Ecto neural progenitor cell (in vitro differentiated cells): ENCODE measurements at regions not wholly inside any gene's neighbourhood (a gene's known extent, or its start where the extent isn't known, plus 50 kb on each side); places are given as distances from the start of the nearest gene placed in this dataset.
"Not testable (repeated sequence)": the region's sequence is repeated elsewhere in the genome, so short reads cannot be mapped to it uniquely, and the experiment has no call there.

ENCODE experiments used
- DNase-seq: peaks from one replicate; pipeline ENCODE4 v3.0.0-alpha.2; 2018; ENCODE audit warnings: low spot score

DNA sequence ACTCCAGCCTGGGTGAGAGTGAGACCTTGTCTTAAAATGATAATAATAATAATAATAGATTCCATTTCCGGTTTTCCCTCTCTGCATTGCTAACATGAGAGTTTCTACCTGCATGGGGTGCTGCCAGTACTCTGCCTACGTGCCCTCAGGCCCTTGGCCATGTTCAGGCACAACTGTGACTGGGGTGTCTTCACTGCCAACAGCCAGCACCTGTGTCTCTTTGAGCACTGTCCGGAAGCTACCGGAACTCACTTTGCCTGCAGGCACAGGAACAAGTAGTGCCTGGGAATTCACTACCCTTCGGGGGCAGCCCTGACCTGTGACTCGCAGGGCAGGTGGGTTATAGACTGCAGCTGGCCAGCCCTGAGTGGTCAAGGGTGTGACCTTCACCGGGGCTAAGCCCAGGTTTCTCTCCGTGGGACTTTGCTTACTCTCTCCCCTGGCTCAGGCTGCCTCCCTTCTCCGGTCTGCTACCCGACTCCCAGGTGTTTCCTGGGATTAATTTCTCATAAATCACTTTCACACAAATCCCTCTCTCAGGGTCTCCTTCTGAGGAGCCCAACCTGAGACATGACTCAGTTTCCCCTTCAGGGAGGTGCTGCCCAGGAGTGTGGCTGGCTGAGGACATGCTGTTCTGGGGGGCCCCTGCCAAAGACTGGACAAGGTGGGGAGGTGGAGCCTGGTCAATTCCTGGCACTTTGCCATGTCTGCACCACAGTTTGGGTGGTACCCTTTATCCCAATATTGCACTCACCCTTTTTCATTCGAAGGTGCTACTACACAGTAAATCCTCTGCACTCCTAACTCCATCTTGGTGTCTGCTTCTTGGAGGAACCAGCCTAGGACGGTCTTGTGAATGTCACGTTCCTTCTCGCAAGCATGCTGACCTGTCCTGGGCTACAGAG, 79.5 kb upstream of the RALGAPA2 start:
- DNase-seq: no peak

GRCh38 chr20:20788308-20788707, 75.9 kb upstream of the RALGAPA2 start:
- DNase-seq: no peak

- no peak for DNase-seq
These were observed 74.0 kb upstream of the RALGAPA2 start for GRCh38 chr20:20786428-20786827.

- no peak for DNase-seq
These were observed 72.8 kb upstream of the RALGAPA2 start for GRCh38 chr20:20785226-20785625.

GRCh38 chr20:20784450-20784849, 72.0 kb upstream of the RALGAPA2 start:
- not testable (repeated sequence) for DNase-seq

- no peak for DNase-seq
These were observed 71.0 kb upstream of the RALGAPA2 start for GRCh38 chr20:20783450-20783849.

- no peak for DNase-seq
These were observed 70.3 kb upstream of the RALGAPA2 start for GRCh38 chr20:20782755-20783154.

DNA sequence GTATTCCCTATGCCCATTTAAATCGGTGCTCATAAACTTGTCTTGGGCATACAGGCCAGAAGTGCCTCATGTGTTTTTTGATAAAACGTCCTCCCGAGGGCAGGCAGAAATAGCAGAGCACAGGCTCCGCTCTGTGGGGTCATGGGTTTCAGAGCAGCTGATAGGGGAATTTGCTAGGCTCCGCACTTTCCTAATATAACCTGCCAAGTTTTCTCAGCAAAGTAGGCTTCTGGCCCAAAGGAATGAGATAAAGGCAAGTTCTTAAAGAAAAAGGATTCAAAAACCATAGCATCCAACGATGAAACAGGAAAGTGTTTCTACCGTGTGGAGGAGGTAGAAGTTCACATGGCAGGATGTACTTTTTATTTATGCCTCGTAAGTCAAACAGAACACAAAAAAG, 69.8 kb upstream of the RALGAPA2 start:
- DNase-seq: no peak

DNA sequence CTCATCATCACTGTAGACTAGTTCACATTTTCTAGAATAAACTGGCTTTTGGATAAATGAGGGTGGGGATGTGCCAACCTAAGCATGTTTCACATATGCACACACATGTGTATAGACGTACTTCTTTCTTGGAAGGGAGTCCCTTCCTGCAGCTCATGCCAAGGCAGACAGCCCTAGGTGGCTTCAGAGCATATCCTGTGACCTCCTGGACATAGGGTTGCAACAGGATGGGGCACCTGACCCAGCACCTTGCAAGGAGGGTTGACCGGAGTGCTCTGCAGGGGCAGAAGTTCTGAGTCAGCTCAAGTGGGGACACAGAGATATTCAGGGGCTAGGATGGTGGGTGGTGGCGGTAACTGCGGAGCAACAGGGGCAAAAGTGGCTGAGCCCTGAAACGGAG, 68.6 kb upstream of the RALGAPA2 start:
- DNase-seq: no peak

- no peak for DNase-seq
These were observed 67.8 kb upstream of the RALGAPA2 start for GRCh38 chr20:20780127-20780824.

- DNase-seq: no peak
These were observed 66.2 kb upstream of the RALGAPA2 start for GRCh38 chr20:20778676-20779075.

DNA sequence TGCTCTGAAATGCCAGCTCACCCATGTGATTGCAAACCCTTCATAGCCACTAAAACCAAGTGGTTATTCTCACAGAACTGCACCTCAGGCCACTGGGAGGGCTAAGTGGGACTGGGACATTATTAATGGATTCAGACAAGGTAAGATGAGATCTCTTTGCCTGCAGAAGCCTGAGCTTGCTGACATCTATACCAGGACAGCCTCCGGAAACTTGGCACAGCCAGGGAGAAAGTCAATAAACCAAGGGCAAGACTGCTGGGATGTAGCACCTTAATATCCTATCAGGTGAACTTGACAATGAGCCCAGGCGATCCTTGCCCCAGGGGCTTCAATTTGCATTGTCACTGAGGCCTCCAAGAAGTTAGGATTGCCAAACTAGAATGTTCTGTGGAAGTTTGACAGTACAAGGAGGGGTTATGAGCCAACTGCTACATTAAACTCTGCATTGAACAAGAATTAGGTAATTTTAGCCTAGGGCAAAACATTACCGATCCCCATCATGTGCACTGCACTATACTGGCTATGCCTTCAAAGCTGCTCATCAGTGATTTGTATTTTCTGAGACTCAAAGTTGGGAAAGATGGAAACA, 60.1 kb upstream of the RALGAPA2 start:
- no peak for DNase-seq

DNA sequence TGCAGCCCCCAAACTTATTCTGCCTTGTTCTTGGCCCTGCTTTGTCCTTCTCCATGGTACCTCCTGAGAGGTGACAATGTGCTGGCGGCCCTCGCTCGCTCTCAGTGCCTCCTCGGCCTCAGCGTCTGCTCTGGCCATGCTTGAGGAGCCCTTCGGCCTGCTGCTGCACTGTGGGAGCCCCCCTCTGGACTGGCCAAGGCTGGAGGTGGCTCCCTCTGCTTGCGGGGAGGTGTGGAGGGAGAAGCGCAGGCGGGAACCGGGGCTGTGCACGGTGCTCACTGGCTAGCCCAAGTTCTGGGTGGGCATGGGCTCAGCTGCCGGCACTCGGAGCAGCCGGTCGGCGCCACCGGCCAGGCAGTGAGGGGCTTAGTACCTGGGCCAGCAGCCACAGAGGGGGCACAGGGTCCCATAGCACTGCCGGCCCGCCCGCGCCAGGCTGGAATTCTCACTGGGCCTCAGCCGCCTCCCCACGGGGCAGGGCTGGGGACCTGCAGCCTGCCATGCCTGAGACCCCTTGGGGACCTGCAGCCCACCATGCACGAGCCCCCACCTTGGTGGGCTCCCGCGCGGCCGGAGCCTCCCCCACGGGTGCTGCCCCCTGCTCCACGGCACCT, 55.9 kb upstream of the RALGAPA2 start:
- DNase-seq: no peak

DNA sequence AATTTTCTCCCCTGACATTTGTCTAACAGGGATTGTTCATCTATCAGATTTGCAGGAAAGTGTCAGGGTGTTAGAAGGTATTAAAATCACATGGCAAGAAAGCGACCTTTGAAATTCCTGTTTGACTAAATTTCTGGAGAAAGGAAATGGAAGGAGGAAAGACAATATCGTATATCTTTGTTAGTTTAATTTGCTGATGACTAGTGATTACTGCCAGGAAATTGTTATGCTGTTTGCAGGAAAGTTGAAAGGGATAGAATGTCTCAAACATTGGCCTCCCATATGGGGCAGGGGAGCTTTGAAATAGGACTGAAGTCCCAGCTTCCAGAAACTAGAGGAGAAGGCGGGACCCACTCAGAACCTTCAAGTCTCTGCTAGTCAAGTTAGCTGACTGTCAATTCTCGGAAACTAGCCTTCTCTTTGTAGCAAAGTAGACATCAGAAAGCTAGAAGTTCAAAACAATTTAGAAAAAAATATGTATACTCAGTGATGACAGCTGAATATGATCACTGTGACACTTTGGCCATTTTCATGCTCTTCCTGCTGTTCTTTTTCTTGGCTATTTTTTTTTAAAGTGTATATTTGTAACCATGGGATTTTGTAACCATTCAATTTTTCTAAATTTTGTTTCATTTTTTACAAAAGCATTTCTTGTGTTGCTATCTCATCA, 53.4 kb upstream of the RALGAPA2 start:
- DNase-seq: no peak

DNA sequence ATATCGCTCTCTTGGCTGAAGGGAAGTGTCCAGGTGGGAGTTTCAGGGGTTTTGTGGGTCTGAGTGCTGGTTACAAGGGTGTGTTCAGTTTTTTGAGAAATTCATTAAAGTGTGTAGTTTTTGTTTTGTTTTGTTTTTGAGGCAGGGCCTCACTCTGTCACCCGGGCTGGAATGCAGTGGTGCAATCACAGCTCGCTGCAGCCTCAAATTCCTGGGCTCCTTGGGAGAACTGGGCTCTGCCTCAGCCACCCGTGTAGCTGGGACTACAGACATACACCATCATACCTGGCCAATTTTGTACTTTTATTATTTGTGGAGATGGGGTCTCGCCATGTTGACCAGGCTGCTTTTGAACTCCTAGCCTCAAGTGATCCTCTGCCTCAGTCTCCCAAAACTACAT, 51.2 kb upstream of the RALGAPA2 start:
- DNase-seq: no peak
